Neural progenitor cell (in vitro differentiated cells): ENCODE measurements at regions not wholly inside any gene's neighbourhood (a gene's known extent, or its start where the extent isn't known, plus 50 kb on each side); places are given as distances from the start of the nearest gene placed in this dataset.

Experiments used
- CTCF ChIP-seq: fragments of 200-600 bp; sonication (generic); IDR thresholded peaks from 2 replicates; pipeline ENCODE4 v1.5.1; 2017; ENCODE audit warnings: antibody characterized with exemption, mild to moderate bottlenecking
- EZH2 ChIP-seq: fragments of 200-600 bp; sonication (generic); IDR thresholded peaks from 2 replicates; pipeline ENCODE4 v1.6.1; 2017; ENCODE audit warnings: antibody characterized with exemption, mild to moderate bottlenecking, moderate library complexity

GRCh38 chr18:1680108-1680507 is 775.4 kb downstream of the ADCYAP1 start:
- no peak for TF ChIP-seq CTCF
- TF ChIP-seq EZH2, result no peak
